ENCODE measurements at regions not wholly inside any gene's neighbourhood (a gene's known extent, or its start where the extent isn't known, plus 50 kb on each side); places are given as distances from the start of the nearest gene placed in this dataset.

- ATAC-seq (no peak), DNase-seq (ENCODE audit: low spot score) (no peak)
- no peaks in the 10 kb centered on the region for H3K4me1 Mint-ChIP-seq (ENCODE audit: low read depth in 2 of 2)
- H3K36me3 Mint-ChIP-seq: peaks cover 11% of the 10 kb centered on the region
- H3K9me3 Mint-ChIP-seq: peaks cover 7% of the 10 kb centered on the region
- H3K27me3 Mint-ChIP-seq: peaks cover 2 to 4% of the 10 kb centered on the region in 2 donors
- H3K4me3 Mint-ChIP-seq: no peak overlapping the region
- no peak overlapping the region for H3K27ac Mint-ChIP-seq
Measured at GRCh38 chr6:43943099-43943766, 173.2 kb downstream of the VEGFA start.

GRCh38 chr6:43942616-43943015, 172.6 kb downstream of the VEGFA start:
- peaks cover 7% of the 10 kb centered on the region for H3K9me3 Mint-ChIP-seq

GRCh38 chr6:43942011-43942442, 172.0 kb downstream of the VEGFA start:
- H3K27ac Mint-ChIP-seq: no peak overlapping the region
- DNase-seq (ENCODE audit: low spot score) (no peak), ATAC-seq (no peak)
- peaks cover 11% of the 10 kb centered on the region for H3K36me3 Mint-ChIP-seq
- H3K27me3 Mint-ChIP-seq: peaks cover 7% of the 10 kb centered on the region in 2 donors
- no peak overlapping the region for H3K4me3 Mint-ChIP-seq
- no peaks in the 10 kb centered on the region for H3K4me1 Mint-ChIP-seq (ENCODE audit: low read depth in 2 of 2)
- peaks cover 7% of the 10 kb centered on the region for H3K9me3 Mint-ChIP-seq

More at GRCh38 chr6:43942616-43943015, 172.6 kb downstream of the VEGFA start:
- H3K4me3 Mint-ChIP-seq: no peak overlapping the region
- no peak overlapping the region for H3K27ac Mint-ChIP-seq
- no peak for DNase-seq (ENCODE audit: low spot score)
- H3K36me3 Mint-ChIP-seq: peaks cover 11% of the 10 kb centered on the region
- no peaks in the 10 kb centered on the region for H3K4me1 Mint-ChIP-seq (ENCODE audit: low read depth in 2 of 2)
- peaks cover 7 to 8% of the 10 kb centered on the region in 2 donors for H3K27me3 Mint-ChIP-seq
- ATAC-seq: no peak

DNA sequence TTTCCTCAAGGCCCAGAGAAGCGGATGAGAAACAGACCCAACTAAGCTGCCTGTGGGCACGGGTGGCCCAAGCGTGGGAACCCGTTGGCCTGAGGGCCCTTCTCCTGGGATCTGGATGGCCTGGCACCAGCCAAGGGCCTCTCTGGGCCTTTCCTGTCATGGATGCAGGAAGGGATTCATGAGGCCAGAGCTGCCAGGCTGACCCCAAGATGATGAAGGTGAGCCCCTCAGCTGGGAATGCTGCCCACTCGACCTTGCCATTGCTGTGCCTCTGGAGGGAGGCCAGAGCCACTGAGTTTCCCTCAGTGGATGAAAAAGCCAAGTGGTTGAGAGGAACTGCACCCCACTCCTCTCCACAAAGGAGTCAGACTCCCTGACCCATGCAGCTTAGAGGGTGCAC, 171.2 kb downstream of the VEGFA start:
- ATAC-seq: no peak
- no peaks in the 10 kb centered on the region for H3K4me1 Mint-ChIP-seq (ENCODE audit: low read depth in 2 of 2)
- H3K27me3 Mint-ChIP-seq: peaks cover 4 to 7% of the 10 kb centered on the region in 2 donors
- H3K9me3 Mint-ChIP-seq: peaks cover 4% of the 10 kb centered on the region
- peaks cover 11% of the 10 kb centered on the region for H3K36me3 Mint-ChIP-seq
- no peak for DNase-seq (ENCODE audit: low spot score)
- no peak overlapping the region for H3K4me3 Mint-ChIP-seq
- H3K27ac Mint-ChIP-seq: no peak overlapping the region

- Mint-ChIP-seq H3K4me3 (no peak overlapping the region), H3K36me3 (peaks cover 11% of the 10 kb centered on the region), H3K27me3 (peaks cover 4 to 7% of the 10 kb centered on the region in 2 donors), H3K9me3 (peaks cover 4% of the 10 kb centered on the region), H3K4me1 (ENCODE audit: low read depth in 2 of 2) (no peaks in the 10 kb centered on the region), H3K27ac (no peak overlapping the region)
- ATAC-seq (no peak), DNase-seq (ENCODE audit: low spot score) (no peak)
Measured at GRCh38 chr6:43940393-43941087, 170.5 kb downstream of the VEGFA start.

DNA sequence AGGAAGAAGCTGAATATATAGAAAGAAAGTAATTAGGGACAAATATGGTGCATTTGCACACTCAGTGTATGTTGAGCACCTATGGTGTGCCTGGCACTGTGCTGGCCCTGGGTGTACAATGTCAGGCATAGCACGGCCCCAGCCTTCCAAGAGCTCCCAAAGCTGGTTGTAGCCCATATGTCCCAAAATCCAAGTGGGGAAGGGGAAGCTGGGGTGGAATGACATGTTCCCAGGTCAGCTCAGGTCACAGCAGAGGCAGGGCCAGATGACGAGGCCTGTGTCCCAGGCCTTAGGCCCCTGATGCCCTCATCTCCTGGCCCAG, 170.0 kb downstream of the VEGFA start:
- ATAC-seq (no peak), DNase-seq (ENCODE audit: low spot score) (no peak)
- Mint-ChIP-seq H3K9me3 (peaks cover 4% of the 10 kb centered on the region), H3K36me3 (peaks cover 8% of the 10 kb centered on the region), H3K27me3 (peaks cover 7% of the 10 kb centered on the region in 2 donors), H3K27ac (no peak overlapping the region), H3K4me3 (no peak overlapping the region), H3K4me1 (ENCODE audit: low read depth in 2 of 2) (no peaks in the 10 kb centered on the region)

DNA sequence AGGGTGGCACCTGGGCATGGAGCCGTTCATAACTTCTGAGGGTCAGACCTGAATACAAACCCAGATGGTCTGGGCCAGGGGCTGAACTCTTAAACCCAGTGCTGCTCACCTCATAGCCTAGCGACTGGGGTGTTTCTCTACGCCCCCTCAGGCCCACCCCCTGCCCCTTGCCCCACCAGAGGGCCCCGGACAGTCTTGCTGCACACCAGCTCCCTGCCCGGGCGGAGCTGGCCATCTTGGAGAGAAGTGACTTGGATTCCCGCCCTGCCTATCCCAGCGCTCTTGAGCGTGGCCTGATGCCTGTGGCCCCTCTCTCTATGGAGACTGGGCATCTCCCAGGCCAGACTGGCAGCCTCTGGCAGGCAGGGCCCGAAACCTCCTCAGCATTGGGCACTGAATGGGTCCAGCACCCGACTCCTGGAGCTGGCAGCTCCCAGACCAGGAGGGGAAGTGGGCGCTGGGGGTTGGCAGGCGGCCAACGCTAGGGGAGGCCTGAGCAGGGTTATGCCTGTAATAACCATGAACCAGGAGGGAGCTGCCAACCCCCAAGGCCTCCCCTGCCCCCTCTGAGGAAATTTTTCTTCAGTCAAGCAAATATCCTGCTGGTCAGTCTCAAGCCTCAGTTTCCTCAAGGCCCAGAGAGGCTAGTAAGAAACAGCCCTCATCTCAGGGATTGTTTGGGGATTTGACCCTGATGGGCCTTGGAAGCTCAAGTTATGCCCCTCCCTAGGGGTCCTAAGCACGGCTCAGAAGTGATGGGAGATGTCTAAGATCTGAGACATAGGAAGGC, 169.5 kb downstream of the VEGFA start:
- Mint-ChIP-seq H3K36me3 (peaks cover 3% of the 10 kb centered on the region), H3K4me3 (no peak overlapping the region), H3K27ac (no peak overlapping the region), H3K9me3 (peaks cover 3% of the 10 kb centered on the region), H3K4me1 (ENCODE audit: low read depth in 2 of 2) (no peaks in the 10 kb centered on the region), H3K27me3 (peaks cover 7% of the 10 kb centered on the region in 2 donors)
- no peak for ATAC-seq
- DNase-seq (ENCODE audit: low spot score): no peak

GRCh38 chr6:43938178-43939105, 168.4 kb downstream of the VEGFA start:
- H3K9me3 Mint-ChIP-seq: no peaks in the 10 kb centered on the region
- no peak overlapping the region for H3K4me3 Mint-ChIP-seq
- H3K27me3 Mint-ChIP-seq: peaks cover 7 to 9% of the 10 kb centered on the region in 2 donors
- H3K4me1 Mint-ChIP-seq (ENCODE audit: low read depth in 2 of 2): no peaks in the 10 kb centered on the region
- ATAC-seq: no peak
- no peak for DNase-seq (ENCODE audit: low spot score)
- H3K27ac Mint-ChIP-seq: no peak overlapping the region
- no peaks in the 10 kb centered on the region for H3K36me3 Mint-ChIP-seq

DNA sequence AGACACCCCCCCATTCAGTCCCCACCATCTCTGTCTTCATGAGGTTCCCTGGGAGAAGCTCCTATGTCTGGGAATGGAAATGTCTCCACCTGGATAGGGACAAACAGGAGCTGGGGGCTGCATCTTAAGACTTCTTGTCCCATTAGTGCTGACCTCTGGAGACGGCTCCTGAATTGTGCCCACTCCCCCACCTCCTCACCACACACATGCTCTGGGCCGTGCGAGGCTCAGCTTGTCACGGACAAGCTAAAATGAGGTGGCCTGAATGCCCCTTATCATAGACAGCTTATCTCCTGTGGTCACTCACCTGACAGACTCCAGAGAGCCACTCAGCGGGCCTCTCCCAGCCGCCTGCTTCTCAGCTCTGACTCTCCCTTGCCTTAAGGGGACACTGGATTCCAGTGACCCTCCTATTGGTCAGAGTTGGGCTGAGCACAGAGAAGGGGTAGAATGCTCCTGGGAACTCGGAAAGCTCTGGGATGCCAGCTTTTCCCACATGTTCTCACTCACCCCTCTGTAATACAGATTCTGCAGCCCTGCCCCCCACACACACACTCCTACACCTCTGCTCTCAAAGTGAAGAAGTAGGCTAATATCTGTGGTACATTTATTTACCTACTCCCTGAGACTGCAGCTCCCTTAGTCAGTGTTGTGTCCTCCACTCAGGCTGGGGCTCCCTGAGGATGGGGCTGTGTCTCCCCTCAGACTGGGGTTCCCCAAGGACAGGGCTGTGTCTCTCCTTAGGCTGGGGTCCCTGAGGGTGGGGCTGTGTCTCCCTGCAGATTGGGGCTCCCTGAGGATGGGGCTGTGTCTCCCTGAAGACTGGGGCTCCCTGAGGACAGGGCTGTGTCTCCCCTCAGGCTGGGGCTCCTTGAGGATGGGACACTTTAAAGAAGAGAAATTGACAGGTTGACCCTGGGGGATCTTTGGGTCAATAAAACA, 167.5 kb downstream of the VEGFA start:
- no peak for ATAC-seq
- H3K4me1 Mint-ChIP-seq (ENCODE audit: low read depth in 2 of 2): no peaks in the 10 kb centered on the region
- H3K36me3 Mint-ChIP-seq: no peaks in the 10 kb centered on the region
- no peak for DNase-seq (ENCODE audit: low spot score)
- no peak overlapping the region for H3K4me3 Mint-ChIP-seq
- H3K9me3 Mint-ChIP-seq: no peaks in the 10 kb centered on the region
- H3K27ac Mint-ChIP-seq: no peak overlapping the region
- H3K27me3 Mint-ChIP-seq: peaks cover 7 to 9% of the 10 kb centered on the region in 2 donors

- DNase-seq (ENCODE audit: low spot score): no peak
- no peak overlapping the region for H3K4me3 Mint-ChIP-seq
- no peak overlapping the region for H3K27ac Mint-ChIP-seq
- no peaks in the 10 kb centered on the region for H3K9me3 Mint-ChIP-seq
- peaks cover 7 to 9% of the 10 kb centered on the region in 2 donors for H3K27me3 Mint-ChIP-seq
- ATAC-seq: no peak
- H3K4me1 Mint-ChIP-seq (ENCODE audit: low read depth in 2 of 2): no peaks in the 10 kb centered on the region
- no peaks in the 10 kb centered on the region for H3K36me3 Mint-ChIP-seq
Measured at GRCh38 chr6:43936476-43936875, 166.5 kb downstream of the VEGFA start.

DNA sequence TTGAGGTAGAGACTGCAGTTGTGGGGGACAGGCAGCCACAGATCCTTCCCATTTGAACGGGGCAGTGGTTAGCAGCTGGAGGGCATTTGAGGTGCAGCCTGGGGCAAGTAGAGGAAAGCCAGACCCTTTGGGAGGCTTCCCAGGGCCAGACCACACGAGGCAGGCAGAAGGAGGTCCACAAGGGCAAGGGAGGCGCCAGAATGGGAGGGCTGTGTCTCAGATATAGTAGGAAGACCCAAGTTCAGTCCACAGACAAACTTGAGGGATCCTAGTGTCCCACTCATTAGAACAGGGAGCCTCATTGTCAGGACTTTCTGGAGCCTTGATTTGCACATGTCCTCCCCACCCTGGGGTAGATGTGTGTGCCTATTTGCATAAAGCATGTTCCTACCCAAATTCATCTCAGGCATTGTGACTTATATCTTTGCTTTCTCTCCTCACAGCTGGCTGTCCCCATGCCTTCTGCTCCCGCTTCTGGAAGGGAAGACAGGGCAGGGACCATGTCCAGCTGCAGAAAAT, 166.0 kb downstream of the VEGFA start:
- Mint-ChIP-seq H3K27me3 (peaks cover 7 to 9% of the 10 kb centered on the region in 2 donors), H3K9me3 (no peaks in the 10 kb centered on the region), H3K27ac (no peak overlapping the region), H3K36me3 (no peaks in the 10 kb centered on the region), H3K4me1 (ENCODE audit: low read depth in 2 of 2) (no peaks in the 10 kb centered on the region), H3K4me3 (no peak overlapping the region)
- DNase-seq (ENCODE audit: low spot score) (no peak), ATAC-seq (no peak)

- no peak overlapping the region for H3K4me3 Mint-ChIP-seq
- no peak overlapping the region for H3K27ac Mint-ChIP-seq
- no peaks in the 10 kb centered on the region for H3K9me3 Mint-ChIP-seq
- H3K27me3 Mint-ChIP-seq: peaks cover 7 to 9% of the 10 kb centered on the region in 2 donors
- no peaks in the 10 kb centered on the region for H3K36me3 Mint-ChIP-seq
- H3K4me1 Mint-ChIP-seq (ENCODE audit: low read depth in 2 of 2): no peaks in the 10 kb centered on the region
- DNase-seq (ENCODE audit: low spot score) (no peak), ATAC-seq (no peak)
Measured at GRCh38 chr6:43934803-43935602, 165.0 kb downstream of the VEGFA start.
